Activated CD8-positive, alpha-beta memory T cell treated with anti-CD3 and anti-CD28 coated beads, Interleukin-2, amount 50 U/mL, for 48 hours (primary cell): ENCODE measurements at regions not wholly inside any gene's neighbourhood (a gene's known extent, or its start where the extent isn't known, plus 50 kb on each side); places are given as distances from the start of the nearest gene placed in this dataset.
A peak's percentile ranks its signal among the peaks of the same experiment; 100 is the strongest.

Experiments used
- DNase-seq: peaks from one replicate; pipeline ENCODE4 v3.0.0-alpha.2; 2020

GRCh38 chr4:4771160-4771559 lies 88.3 kb upstream of the MSX1 start:
- DNase-seq = no peak

DNA sequence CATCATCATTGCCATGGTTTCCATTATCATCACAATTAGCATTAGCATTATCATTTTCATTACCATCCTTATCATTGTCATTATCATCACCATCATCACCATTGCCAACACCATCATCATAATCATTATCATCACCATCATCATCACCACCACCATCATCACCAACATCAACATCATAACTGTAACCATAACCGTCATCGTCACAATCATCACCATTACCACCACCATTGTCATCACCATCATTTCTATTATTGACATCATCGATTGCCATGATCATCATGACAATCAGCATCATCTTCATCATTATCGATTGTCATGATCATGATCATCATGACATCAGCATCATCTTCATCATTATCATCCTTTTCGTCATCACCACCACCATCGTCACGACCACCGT lies 88.9 kb upstream of the MSX1 start:
- no peak for DNase-seq

- no peak for DNase-seq
Measured at GRCh38 chr4:4766564-4766963, 92.9 kb upstream of the MSX1 start.

DNA sequence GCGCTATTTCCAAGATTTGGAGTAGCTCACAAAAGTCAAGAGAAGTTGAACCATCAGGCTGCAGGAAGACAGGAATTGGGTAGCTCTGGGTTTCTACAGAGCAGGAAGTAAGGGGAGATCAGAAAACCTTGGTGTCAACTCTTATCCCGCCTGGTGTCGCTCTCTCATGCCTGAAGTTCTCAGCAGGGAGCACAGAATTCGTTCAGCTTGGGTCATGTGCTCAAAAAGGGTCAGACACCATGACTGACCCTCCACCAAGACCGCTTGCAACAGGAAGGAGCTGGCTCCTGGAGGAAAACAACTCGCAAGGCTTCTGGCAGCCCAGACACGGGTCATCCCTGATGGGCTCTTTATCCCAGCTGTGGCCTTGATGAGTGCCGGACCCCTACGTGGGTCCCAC lies 93.7 kb upstream of the MSX1 start:
- no peak for DNase-seq

DNA sequence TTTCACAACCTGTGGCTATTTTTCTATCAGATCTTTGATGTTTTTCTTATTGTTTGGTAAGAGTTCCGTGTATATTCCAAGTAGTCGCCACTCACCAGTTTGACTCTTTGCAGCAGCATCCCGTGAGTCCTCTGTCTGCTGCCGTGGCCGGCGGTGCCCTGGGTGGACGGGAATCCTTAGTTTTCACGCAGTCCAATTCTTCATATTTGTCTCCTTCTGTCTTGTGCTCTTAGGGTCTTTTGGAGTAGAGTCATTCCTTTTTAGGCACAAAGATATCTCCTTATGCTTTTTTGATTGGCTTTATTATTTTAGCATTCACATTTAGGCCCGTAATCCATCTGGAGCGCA lies 94.9 kb upstream of the MSX1 start:
- DNase-seq = no peak

GRCh38 chr4:4763822-4764557 lies 95.5 kb upstream of the MSX1 start:
- DNase-seq = no peak

DNA sequence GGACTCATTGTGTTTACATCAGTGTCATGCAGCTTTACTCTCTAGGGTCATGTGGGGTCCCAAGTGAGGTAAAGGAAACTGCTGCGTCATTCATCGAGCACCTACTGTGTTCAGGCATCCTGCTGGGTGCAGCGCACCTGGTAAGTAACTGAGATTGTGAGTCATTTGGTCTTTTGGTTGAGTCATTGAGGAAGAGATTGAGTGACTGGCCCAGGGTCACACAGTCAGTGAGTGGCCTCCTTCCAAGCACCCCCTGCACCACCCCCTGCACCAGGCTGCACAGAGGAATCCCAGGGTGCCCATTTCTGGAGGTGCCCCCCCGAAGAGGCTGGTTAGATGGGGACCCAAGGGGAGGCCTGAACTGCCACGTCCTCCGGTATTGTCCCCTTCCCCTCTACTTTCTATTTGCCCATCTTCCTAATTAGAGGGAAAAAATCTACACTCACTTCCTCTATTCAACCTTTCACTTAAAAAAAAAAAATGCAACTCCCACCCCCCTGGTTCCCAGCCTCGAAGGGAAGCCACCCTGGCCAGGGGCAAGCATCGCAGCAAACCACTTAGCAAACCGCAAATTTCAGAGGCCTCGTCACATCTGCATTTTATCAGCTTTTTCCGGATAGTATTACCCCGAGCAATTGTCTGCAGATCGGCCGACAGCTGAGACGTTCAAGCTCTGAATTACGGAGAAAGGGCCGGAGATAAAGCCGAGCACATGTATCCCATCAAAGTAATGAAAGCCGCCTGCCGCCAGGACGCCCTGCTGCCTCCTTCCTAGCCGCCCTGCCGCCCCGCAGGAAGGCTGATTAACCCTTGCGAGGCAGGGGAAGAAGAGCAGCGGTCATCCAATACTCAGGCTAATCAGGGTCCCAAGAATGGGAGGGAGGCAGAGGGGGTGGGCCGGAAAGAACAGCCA lies 96.3 kb upstream of the MSX1 start:
- DNase-seq = peak; percentile 65

DNA sequence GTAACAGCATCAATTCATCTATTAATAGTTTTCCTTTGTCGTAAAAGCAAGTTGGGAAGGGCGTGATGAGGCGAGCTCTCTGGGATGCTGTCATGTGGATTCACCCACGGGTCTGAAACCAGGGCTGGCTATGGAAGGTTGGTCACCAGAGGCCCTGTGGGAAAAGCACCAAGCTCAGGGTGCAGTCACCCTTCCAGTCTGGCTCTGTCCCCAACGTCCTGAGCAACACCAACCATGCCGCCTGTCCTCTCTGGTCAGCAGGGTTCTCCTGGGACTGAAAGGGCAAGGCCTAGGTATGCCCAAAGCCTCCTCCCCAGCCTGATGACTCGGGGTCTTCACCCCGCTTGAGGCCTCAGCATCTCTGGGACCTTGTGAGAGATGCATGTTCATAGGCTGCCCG lies 97.2 kb upstream of the MSX1 start:
- DNase-seq = no peak

- DNase-seq = no peak
Measured at GRCh38 chr4:4761128-4761982, 98.1 kb upstream of the MSX1 start.

DNA sequence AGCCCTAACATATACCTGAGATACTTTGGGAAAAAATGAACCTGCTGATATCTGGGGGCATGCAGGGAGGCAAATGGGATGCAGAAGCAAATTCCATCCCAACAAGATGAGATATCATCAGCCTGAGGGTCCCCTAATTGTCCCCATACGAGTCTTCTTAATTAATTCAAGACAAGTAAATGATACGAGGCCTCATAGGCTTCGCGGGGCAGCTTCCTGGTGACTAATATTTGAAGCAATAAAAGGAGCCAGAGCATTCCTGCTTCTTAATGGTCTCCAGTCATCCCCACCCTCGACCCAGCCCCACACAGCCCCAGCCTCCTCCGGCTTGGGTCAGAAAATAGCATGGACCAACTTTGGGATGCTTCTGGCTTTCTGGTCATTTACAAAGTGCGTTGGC lies 99.6 kb upstream of the MSX1 start:
- no peak for DNase-seq

DNA sequence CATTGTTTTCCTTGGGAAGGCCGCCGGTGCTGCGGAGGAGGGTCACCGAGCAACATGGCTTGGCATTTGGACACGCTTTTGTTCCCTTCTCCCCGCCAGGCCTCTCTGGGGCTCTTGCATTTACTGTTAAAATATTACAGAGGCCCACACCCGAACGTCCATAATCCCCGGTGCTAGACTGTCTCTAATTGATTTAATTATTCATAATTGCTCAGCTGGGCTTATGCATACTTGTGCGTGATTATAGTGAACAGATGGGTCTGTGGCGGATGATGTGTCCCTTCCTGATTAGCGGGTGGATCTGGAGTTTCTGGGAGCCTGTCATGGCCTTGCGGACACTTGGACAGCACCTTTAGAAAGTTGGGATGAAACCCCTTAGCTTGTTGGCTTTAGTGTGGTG lies 100.2 kb upstream of the MSX1 start:
- no peak for DNase-seq

- no peak for DNase-seq
Measured at GRCh38 chr4:4758681-4759080, 100.8 kb upstream of the MSX1 start.

GRCh38 chr4:4755306-4755705 lies 104.2 kb upstream of the MSX1 start:
- no peak for DNase-seq

GRCh38 chr4:4754641-4755040 lies 104.8 kb upstream of the MSX1 start:
- no peak for DNase-seq

GRCh38 chr4:4753643-4754042 lies 105.8 kb upstream of the MSX1 start:
- no peak for DNase-seq

GRCh38 chr4:4752576-4753401 lies 106.7 kb upstream of the MSX1 start:
- no peak for DNase-seq

GRCh38 chr4:4752025-4752424 lies 107.4 kb upstream of the MSX1 start:
- no peak for DNase-seq

DNA sequence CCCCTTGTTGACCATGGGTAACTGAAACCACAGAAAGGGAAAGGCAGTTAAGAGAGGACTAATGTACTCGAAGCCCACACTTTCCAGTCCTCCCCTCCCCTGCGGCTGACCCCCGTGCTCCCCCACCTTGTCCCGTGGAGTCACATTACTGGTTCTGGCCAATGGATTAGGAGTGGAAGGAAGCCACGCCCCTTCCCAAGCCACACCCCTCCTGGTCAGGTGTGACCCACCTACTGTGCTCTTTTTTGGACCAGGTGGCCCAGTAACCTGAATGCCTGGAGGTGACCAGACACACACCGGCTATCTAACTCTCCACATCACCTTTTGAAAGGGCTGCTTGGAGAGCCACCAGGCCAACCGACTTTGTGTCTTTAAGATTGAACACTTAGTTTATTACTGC lies 109.3 kb upstream of the MSX1 start:
- no peak for DNase-seq

GRCh38 chr4:4749137-4749536 lies 110.3 kb upstream of the MSX1 start:
- DNase-seq = no peak

DNA sequence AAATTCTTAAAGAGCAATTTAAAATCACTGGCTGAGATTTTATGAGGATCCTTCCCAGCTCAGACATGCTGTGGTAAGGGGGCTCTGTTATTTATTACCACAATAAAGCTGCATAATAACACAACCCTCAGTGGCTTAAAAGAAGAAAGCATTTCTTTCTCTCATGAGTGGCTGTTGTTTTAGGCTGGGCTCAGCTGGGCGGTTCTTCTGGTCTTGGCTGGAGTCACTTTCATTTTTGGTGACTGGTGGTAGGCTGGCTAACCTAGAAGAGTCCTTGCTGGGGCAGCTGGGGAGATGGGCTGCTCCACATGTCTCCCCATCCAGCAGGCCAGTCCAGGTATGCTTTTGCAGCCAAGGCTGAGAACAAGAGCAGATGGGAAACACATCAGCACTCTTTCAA lies 113.0 kb upstream of the MSX1 start:
- no peak for DNase-seq

- DNase-seq = no peak
Measured at GRCh38 chr4:4740071-4740470, 119.4 kb upstream of the MSX1 start.

- DNase-seq = no peak
Measured at GRCh38 chr4:4735870-4736269, 123.6 kb upstream of the MSX1 start.
